A549 (cell line): ENCODE measurements at regions not wholly inside any gene's neighbourhood (a gene's known extent, or its start where the extent isn't known, plus 50 kb on each side); places are given as distances from the start of the nearest gene placed in this dataset.

Experiments
- ATAC-seq, 2 experiments: fragments of 200-7000 bp in 1 of 2; fragments of >200 bp in 1 of 2; cut with Nextera tagmentation in 1 of 2; cut with Tn5 transposase in 1 of 2; 3 replicates each; pipeline versions ENCODE4 v1.8.0 to v1.9.1; 2018 to 2020; ENCODE audit warnings: mild to moderate bottlenecking in 1 of 2, moderate library complexity in 1 of 2
- CTCF ChIA-PET: fragments of 300-600 bp; sonication (Branson Sonifier 250); formaldehyde crosslinking; extraction: SDS; loops from one replicate; lab custom pipeline; 2021; ENCODE audit warnings: antibody characterized with exemption, inconsistent platforms; lab: Yijun Ruan, JAX
- POLR2A ChIA-PET: fragments of 350-600 bp; formaldehyde crosslinking; extraction: SDS; loops from one replicate; lab custom pipeline; 2021; ENCODE audit warnings: antibody characterized with exemption, inconsistent platforms; lab: Yijun Ruan, JAX
- DNase-seq, 2 experiments: peaks; one replicate each; pipeline versions ENCODE4 v3.0.0 to v3.0.0-alpha.2; 2011 to 2016; ENCODE audit warnings: low read depth in 1 of 2, low spot score in 1 of 2
- FAIRE-seq: peaks from 2 replicates; lab custom pipeline; 2011; peaks lifted over from hg19 to GRCh38; lab: Jason Lieb, UNC
- H3K27ac ChIP-seq, 2 experiments: fragments of >200 bp; sonication (Bioruptor Twin); formaldehyde crosslinking; 3 replicates each; pipeline ENCODE4 v1.5.1; 2016 to 2017
- H3K4me1 ChIP-seq: fragments of >200 bp; sonication (Bioruptor Twin); formaldehyde crosslinking; 3 replicates; pipeline ENCODE4 v1.6.1; 2016
- H3K4me2 ChIP-seq: fragments of >200 bp; sonication (Bioruptor Twin); formaldehyde crosslinking; 3 replicates; pipeline ENCODE4 v1.6.1; 2016
- H3K4me3 ChIP-seq: fragments of >200 bp; sonication (Bioruptor Twin); formaldehyde crosslinking; 3 replicates; pipeline ENCODE4 v1.5.1; 2016
- H3K9me3 ChIP-seq: fragments of >200 bp; sonication (Bioruptor Twin); formaldehyde crosslinking; 3 replicates; pipeline ENCODE4 v1.6.1; 2016
- BHLHE40 ChIP-seq: IDR thresholded peaks from 2 replicates; pipeline ENCODE4 v1.6.1; 2012; ENCODE audit warnings: low read depth, low read length, inconsistent platforms
- CTCF ChIP-seq: fragments of >200 bp; sonication (Bioruptor Twin); formaldehyde crosslinking; IDR thresholded peaks from 3 replicates; pipeline ENCODE4 v1.5.1; 2016
- EP300 ChIP-seq, 2 experiments: fragments of >200 bp; sonication (Bioruptor Twin); formaldehyde crosslinking; IDR thresholded peaks; 2 replicates in 1 of 2; 3 replicates in 1 of 2; pipeline ENCODE4 v1.6.1; 2016 to 2017
- FOSL2 ChIP-seq, 2 experiments: fragments of 450-650 bp in 1 of 2; fragments of >200 bp in 1 of 2; sonication (Bioruptor Twin) in 1 of 2; formaldehyde crosslinking; IDR thresholded peaks; 2 replicates each; pipeline versions ENCODE4 v1.5.0 to v1.6.1; 2016 to 2020; ENCODE audit warnings: mild to moderate bottlenecking in 1 of 2, moderate library complexity in 1 of 2
- GATA3 ChIP-seq: IDR thresholded peaks from 2 replicates; pipeline ENCODE4 v1.6.1; 2012; ENCODE audit warnings: borderline replicate concordance
- HOXA7 ChIP-seq: fragments of 250-450 bp; sonication (Bioruptor Pico); IDR thresholded peaks from 2 replicates; pipeline ENCODE4 v1.5.0; 2020; ENCODE audit warnings: mild to moderate bottlenecking, moderate library complexity
- JUN ChIP-seq, 2 experiments: fragments of >200 bp; sonication (Bioruptor Twin); formaldehyde crosslinking; IDR thresholded peaks; 2 replicates in 1 of 2; 3 replicates in 1 of 2; pipeline ENCODE4 v1.6.1; 2016 to 2017
- JUNB ChIP-seq: fragments of >200 bp; sonication (Bioruptor Twin); formaldehyde crosslinking; IDR thresholded peaks from 2 replicates; pipeline ENCODE4 v1.6.1; 2016
- KDM5A ChIP-seq: fragments of 200-600 bp; sonication (generic); IDR thresholded peaks from 2 replicates; pipeline ENCODE4 v1.6.1; 2016; ENCODE audit warnings: antibody characterized with exemption, mild to moderate bottlenecking
- MAFK ChIP-seq: fragments of 450-650 bp; IDR thresholded peaks from 2 replicates; pipeline ENCODE4 v1.6.1; 2014; ENCODE audit not compliant: partially characterized antibody
- POLR2A ChIP-seq: IDR thresholded peaks from 2 replicates; pipeline ENCODE4 v1.6.1; 2012; ENCODE audit warnings: mild to moderate bottlenecking, low read length
- RAD21 ChIP-seq, 2 experiments: fragments of >200 bp in 1 of 2; sonication (Bioruptor Twin) in 1 of 2; formaldehyde crosslinking in 1 of 2; IDR thresholded peaks in 1 of 2; conservative IDR thresholded peaks in 1 of 2; 2 replicates in 1 of 2; 3 replicates in 1 of 2; pipeline ENCODE4 v1.6.1; 2012 to 2018; ENCODE audit warnings: inconsistent platforms in 1 of 2
- RCOR1 ChIP-seq: fragments of 150-350 bp; IDR thresholded peaks from 2 replicates; pipeline ENCODE4 v1.6.1; 2014; ENCODE audit warnings: antibody characterized with exemption, low read length, low read depth
- SMC3 ChIP-seq: fragments of >200 bp; sonication (Bioruptor Twin); formaldehyde crosslinking; IDR thresholded peaks from 3 replicates; pipeline ENCODE4 v1.6.1; 2018; ENCODE audit warnings: inconsistent platforms
- ZC3H11A ChIP-seq: fragments of 450-650 bp; IDR thresholded peaks from 2 replicates; pipeline ENCODE4 v1.6.1; 2014; ENCODE audit warnings: antibody characterized with exemption, mild to moderate bottlenecking
- WGBS: methylation state at CpG from one replicate; pipeline ENCODE4 v1.1.6; 2017; ENCODE audit errors: missing lambda C conversion rate; 5-methylcytosine and 5-hydroxymethylcytosine counted together
- TF ChIP-seq, protein P1 (sequence below): IDR thresholded peaks from 2 replicates; pipeline ENCODE4 v1.6.1; 2012; ENCODE audit warnings: low read depth, borderline replicate concordance
- TF ChIP-seq, protein P2 (sequence below): fragments of >200 bp; sonication (Bioruptor Twin); formaldehyde crosslinking; IDR thresholded peaks from 2 replicates; pipeline ENCODE4 v1.6.1; 2016
- TF ChIP-seq, protein P3 (sequence below): fragments of 250-450 bp; sonication (Bioruptor Pico); IDR thresholded peaks from 2 replicates; pipeline ENCODE4 v1.5.0; 2020; ENCODE audit warnings: low read depth, mild to moderate bottlenecking, moderate library complexity
- TF ChIP-seq, protein P4 (sequence below): IDR thresholded peaks from 2 replicates; pipeline ENCODE4 v1.6.1; 2012

DNA sequence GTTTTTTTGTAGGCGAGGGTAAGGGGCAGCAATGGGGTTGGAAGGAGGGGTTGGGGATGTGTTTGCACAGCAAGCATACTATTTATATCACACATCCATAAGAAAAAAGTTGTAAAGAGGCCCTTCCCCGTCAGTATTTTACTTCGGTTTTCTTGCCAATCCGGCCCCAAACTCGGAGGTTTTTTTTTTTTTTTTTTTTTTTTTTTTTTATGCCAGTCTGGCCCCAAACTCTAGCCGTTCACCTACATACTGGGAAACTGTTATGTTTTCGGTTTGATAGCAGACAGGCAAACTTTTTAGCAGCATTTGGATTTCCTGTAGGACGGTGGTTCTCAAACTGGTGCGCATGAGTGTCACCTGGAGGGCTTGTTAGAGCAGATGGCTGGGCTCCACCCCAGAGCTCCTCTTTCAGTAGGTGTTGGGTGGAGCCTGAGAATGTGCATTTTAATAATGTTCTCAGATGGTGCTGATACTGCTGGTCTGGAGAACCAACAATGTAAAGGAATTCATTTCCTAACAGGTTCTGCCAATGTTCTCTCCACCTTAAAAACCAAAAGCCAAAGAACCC is 76.5 kb upstream of the ZBED5 start:
- no peak for TF ChIP-seq FOSL2 (IDR thresholded peaks at IDR 0.05)
- no peak for TF ChIP-seq FOSL2 (CRISPR knock-in tag; IDR thresholded peaks at IDR 0.05)
- TF ChIP-seq, protein P1, sequence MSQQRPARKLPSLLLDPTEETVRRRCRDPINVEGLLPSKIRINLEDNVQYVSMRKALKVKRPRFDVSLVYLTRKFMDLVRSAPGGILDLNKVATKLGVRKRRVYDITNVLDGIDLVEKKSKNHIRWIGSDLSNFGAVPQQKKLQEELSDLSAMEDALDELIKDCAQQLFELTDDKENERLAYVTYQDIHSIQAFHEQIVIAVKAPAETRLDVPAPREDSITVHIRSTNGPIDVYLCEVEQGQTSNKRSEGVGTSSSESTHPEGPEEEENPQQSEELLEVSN = peak; percentile 35; the same call in 1 of the 2 replicates
- 16% methylated on average over 9 of the region's 9 CpGs for WGBS
- CTCF ChIA-PET = interaction anchor here (0.6 to 9.9 kb wide), 69 partner anchors 9 to 972 kb away, joined by 3 to 116 read pairs (median 5); partner anchors contain the start of gene EIF4G2
- Histone ChIP-seq H3K9me3 (no peaks in the 10 kb centered on the region), H3K4me3 (peak overlapping the region; percentile 45), H3K4me1 (peaks cover 33% of the 10 kb centered on the region), H3K27ac (peak overlapping the region; percentile 98), H3K4me2 (peak overlapping the region; percentile 86)
- POLR2A ChIA-PET = interaction anchor here (0.5 to 2.3 kb wide), 14 partner anchors 9 to 687 kb away, joined by 3 to 48 read pairs (median 6); partner anchors contain the start of genes CTR9, EIF4G2, GALNT18 and ZBED5
- FAIRE-seq (no peak), DNase-seq (no peak), ATAC-seq (no peak)

DNA sequence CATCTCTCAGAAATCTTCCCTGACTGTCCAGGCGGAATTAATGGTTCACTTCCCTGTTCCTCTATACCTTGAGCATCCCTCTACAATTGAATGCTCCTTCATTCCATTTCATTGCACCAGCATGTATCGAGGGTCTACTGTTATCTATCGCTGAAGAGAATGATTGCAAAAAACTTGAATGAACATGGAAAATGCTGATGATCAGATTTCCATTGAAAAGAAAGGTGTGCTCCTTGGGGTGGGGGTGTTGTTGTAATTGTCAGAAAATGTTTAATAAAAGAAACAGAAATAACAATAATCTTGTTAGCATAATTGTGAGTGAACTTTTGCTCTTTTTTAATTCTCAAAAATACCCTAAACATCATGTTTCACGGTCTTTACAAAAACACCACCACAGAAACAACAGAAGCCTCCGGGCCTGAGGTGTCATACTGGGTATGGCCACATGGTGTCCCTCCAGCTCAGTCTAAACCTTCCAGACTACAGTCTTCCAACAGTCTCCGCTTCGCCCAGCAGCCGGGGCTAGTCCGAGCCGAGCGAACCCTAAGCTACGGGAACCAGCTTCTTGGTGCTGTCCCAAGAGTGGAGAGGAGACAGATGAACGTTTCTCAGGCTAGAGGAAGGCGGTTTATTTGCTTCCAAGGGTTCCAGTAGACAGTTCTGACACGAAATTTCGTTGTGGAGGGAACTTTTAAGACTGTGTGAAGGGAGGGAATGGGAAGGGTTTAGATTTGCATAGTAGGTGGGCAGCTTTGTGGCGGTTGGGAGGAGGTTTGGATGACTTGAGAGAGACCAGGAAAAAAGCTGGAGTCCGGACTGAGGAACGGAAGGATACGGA is 75.8 kb upstream of the ZBED5 start:
- CTCF ChIA-PET = interaction anchor here (0.6 to 9.9 kb wide), 65 partner anchors 9 to 972 kb away, joined by 3 to 116 read pairs (median 5); partner anchors contain the start of gene EIF4G2
- WGBS = 4% methylated on average over 20 of the region's 20 CpGs
- peak overlapping the region; percentile 86 for H3K4me2 ChIP-seq

GRCh38 chr11:10932976-10933375 is 75.1 kb upstream of the ZBED5 start:
- whole genome bisulfite sequencing = 80% methylated on average over 5 of the region's 5 CpGs
- FAIRE-seq (no peak), DNase-seq (no peak), ATAC-seq (no peak)
- POLR2A ChIA-PET = interaction anchor here (0.8 kb wide), 1 partner anchor 124 kb away, joined by 4 read pairs; the partner anchor contains the start of gene EIF4G2
- CTCF ChIA-PET = interaction anchor here (1.0 to 9.9 kb wide), 20 partner anchors 11 to 973 kb away, joined by 3 to 116 read pairs (median 8); no protein-coding TSS in a partner anchor
- H3K4me3 ChIP-seq = no peak overlapping the region
- no peak for TF ChIP-seq JUNB
- TF ChIP-seq POLR2A = no peak
- no peak for TF ChIP-seq EP300 (IDR thresholded peaks at IDR 0.05)
- TF ChIP-seq ZC3H11A = no peak
- TF ChIP-seq, protein P2, sequence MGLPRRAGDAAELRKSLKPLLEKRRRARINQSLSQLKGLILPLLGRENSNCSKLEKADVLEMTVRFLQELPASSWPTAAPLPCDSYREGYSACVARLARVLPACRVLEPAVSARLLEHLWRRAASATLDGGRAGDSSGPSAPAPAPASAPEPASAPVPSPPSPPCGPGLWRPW = no peak
- no peak for TF ChIP-seq BHLHE40
- TF ChIP-seq, protein P3, sequence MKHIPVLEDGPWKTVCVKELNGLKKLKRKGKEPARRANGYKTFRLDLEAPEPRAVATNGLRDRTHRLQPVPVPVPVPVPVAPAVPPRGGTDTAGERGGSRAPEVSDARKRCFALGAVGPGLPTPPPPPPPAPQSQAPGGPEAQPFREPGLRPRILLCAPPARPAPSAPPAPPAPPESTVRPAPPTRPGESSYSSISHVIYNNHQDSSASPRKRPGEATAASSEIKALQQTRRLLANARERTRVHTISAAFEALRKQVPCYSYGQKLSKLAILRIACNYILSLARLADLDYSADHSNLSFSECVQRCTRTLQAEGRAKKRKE (CRISPR knock-in tag) = no peak
- H3K4me1 ChIP-seq = peaks cover 45% of the 10 kb centered on the region
- peak overlapping the region; percentile 86 for H3K4me2 ChIP-seq
- peak overlapping the region; percentile 98; a peak in 5 of 6 replicates for H3K27ac ChIP-seq
- no peaks in the 10 kb centered on the region for H3K9me3 ChIP-seq

More for the DNA sequence above, 75.8 kb upstream of the ZBED5 start:
- H3K9me3 ChIP-seq = no peaks in the 10 kb centered on the region
- H3K4me1 ChIP-seq = peaks cover 40% of the 10 kb centered on the region
- peak; percentile 90 to 93 for DNase-seq
- H3K4me3 ChIP-seq = peak overlapping the region; percentile 45
- POLR2A ChIA-PET = interaction anchor here (0.5 to 2.3 kb wide), 14 partner anchors 10 to 688 kb away, joined by 3 to 48 read pairs (median 6); partner anchors contain the start of genes CTR9, EIF4G2, GALNT18 and ZBED5
- peak; percentile 98 for FAIRE-seq
- TF ChIP-seq SMC3 = peak; percentile 97
- 0 out of 2 replicates have a peak, but pooled peaks have one; percentile 24 for TF ChIP-seq GATA3
- TF ChIP-seq POLR2A = peak; percentile 18; the same call in 1 of the 2 replicates
- no peak for TF ChIP-seq RCOR1
- TF ChIP-seq MAFK = peak; percentile 71
- TF ChIP-seq, protein P4, sequence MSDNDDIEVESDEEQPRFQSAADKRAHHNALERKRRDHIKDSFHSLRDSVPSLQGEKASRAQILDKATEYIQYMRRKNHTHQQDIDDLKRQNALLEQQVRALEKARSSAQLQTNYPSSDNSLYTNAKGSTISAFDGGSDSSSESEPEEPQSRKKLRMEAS = peak; percentile 42
- TF ChIP-seq JUN (IDR thresholded peaks at IDR 0.05) = peak in 1 of 2 experiments; percentile 63; a peak in 3 of 5 replicates
- TF ChIP-seq, protein P1 = no peak
- TF ChIP-seq HOXA7 (CRISPR knock-in tag) = no peak
- no peak for TF ChIP-seq KDM5A
- peak; percentile 97 to 99 for TF ChIP-seq RAD21 (conservative IDR thresholded peaks at IDR 0.05 in 1 of 2, IDR thresholded peaks at IDR 0.05 in 1 of 2)
- peak; percentile 97 for TF ChIP-seq CTCF
- TF ChIP-seq, all 56 proteins: peak for 8
- peak; percentile 75 to 86 for ATAC-seq
- peak overlapping the region; percentile 98 for H3K27ac ChIP-seq
